ENCODE measurements at regions not wholly inside any gene's neighbourhood (a gene's known extent, or its start where the extent isn't known, plus 50 kb on each side); places are given as distances from the start of the nearest gene placed in this dataset.

GRCh38 chr3:107949394-107949970 is 141.3 kb downstream of the CD47 start:
- DNase-seq (ENCODE audit: low spot score) = no peak
- no peak for TF ChIP-seq CTCF (IDR thresholded peaks at IDR 0.05; ENCODE audit: extremely low read depth, missing control alignments)

DNA sequence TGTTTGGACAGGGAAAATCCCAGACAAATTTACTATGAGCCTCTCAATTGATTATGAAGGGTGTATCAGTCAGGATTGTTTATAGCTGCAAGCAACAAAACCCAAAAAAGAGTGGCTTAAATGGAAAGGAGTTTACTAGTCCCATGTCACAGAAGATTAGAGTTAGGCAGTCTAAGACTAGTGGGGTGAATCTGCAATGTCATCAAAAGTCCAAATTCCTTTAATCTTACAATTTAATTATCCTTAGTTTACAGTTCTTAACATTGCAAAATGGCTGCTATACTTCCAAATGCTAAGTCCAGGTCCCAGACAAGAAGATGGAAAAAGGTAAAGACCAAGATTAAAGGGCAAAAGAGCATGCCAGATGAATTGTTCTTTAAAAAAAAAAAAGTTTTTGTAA is 143.6 kb downstream of the CD47 start:
- no peak for DNase-seq (ENCODE audit: low spot score)
- no peak for TF ChIP-seq CTCF (IDR thresholded peaks at IDR 0.05; ENCODE audit: extremely low read depth, missing control alignments)

GRCh38 chr3:107946700-107947099 is 144.1 kb downstream of the CD47 start:
- TF ChIP-seq CTCF (IDR thresholded peaks at IDR 0.05; ENCODE audit: extremely low read depth, missing control alignments) = no peak
- no peak for DNase-seq (ENCODE audit: low spot score)

- no peak for DNase-seq (ENCODE audit: low spot score)
- TF ChIP-seq CTCF (IDR thresholded peaks at IDR 0.05; ENCODE audit: extremely low read depth, missing control alignments) = no peak
These were observed 145.3 kb downstream of the CD47 start for GRCh38 chr3:107945417-107946094.

- TF ChIP-seq CTCF (IDR thresholded peaks at IDR 0.05; ENCODE audit: extremely low read depth, missing control alignments) = no peak
- DNase-seq (ENCODE audit: low spot score) = no peak
These were observed 146.9 kb downstream of the CD47 start for GRCh38 chr3:107943786-107944523.

- no peak for TF ChIP-seq CTCF (IDR thresholded peaks at IDR 0.05; ENCODE audit: extremely low read depth, missing control alignments)
- no peak for DNase-seq (ENCODE audit: low spot score)
These were observed 147.7 kb downstream of the CD47 start for GRCh38 chr3:107942951-107943749.
